ENCODE measurements at regions not wholly inside any gene's neighbourhood (a gene's known extent, or its start where the extent isn't known, plus 50 kb on each side); places are given as distances from the start of the nearest gene placed in this dataset.
A peak's percentile ranks its signal among the peaks of the same experiment; 100 is the strongest.
"Not testable (repeated sequence)": the region's sequence is repeated elsewhere in the genome, so short reads cannot be mapped to it uniquely, and the experiment has no call there.

DNA sequence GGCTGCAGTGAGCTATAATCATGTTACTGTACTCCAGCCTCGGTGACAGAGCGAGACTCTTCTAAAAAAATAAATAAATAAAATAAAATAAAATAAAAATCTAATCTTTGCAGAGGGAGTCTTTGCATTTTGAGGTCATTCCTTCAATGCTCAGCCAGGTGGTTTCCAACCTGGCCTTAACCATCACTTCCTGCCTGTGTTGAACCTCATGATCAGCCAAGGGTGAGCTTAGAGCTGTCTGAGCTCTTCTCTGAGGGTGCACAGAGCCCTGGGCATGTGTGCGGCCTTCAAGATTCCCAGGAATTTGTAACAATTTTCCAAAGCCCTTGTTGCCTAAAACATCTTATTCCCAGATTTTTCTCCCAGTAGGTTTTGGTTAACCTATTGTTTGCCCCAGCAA lies 94.3 kb downstream of the KCNJ12 start:
- DNase-seq (ENCODE audit: low read depth) = not testable (repeated sequence)

- DNase-seq (ENCODE audit: low read depth) = no peak
These were observed 94.7 kb downstream of the KCNJ12 start for GRCh38 chr17:21470861-21471260.

- no peak for DNase-seq (ENCODE audit: low read depth)
These were observed 98.7 kb downstream of the KCNJ12 start for GRCh38 chr17:21474815-21475214.

DNA sequence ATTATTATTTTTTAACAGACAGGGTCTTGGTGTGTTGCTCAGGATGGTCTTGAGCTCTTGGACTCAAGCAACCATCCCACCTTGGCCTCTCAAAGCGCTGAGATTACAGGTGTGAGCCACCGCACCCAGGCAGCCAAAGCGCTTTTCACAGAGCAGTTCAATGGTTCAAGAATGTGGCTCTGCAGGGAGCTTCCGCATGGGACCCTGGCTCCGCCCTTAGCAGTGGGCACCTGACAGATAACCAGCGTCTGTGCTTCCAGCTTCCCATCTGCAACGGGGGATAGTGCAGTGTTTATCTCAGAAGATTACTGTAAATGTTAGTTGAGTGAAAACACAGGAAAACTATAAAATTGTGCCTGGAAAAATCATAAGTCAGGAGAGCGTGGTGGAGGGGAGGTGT lies 99.4 kb downstream of the KCNJ12 start:
- DNase-seq (ENCODE audit: low read depth) = peak; percentile 38

DNA sequence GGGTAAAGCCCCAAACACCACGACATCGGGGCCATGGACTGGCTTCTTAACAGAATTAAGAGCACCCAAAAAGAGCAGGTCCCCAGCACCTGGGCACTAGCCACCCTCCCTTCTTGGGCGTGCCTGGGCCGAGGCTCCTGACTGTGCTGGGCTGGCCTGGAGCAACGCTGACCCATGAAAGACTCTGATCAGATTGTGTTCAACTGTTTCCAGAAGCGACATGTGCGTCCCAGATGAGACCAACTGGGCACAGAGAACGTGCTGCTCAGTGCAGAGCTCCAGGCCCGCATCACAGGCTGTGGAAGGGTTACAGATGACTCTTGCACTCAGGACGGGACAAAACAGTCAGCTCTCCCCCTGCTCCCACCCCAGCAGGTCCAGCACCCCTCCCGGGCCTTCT lies 100.7 kb downstream of the KCNJ12 start:
- no peak for DNase-seq (ENCODE audit: low read depth)

DNA sequence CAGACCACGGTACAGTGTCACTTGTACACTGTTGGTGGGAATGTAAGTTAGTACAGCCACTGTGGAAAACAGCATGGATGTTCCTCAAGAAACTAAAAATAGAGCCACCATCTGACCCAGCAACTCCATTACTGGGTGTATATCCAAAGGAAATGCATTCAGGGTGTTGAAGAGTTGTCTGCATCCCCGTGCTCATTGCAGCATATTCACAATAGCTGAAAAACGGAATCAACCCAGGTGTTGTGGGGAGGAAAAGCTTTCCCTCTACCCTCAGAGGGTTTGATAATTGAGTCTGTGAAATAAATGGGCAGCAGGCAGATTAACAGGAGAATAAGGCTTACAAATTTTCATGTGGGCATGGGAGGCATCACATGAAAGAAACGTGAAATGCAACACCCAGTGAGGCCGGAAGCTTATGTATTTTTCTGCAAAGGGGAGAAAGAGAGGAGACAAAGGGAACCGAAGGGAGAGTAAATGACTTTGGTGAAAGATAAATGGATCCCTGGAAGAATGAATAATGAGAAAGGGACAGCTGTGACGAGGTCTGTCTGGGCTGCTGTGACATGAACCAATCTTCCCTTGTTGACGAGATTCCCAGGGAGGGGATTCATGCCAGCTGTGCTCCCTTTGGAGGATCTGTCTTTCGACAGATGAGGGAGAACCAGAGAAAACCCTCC lies 106.2 kb downstream of the KCNJ12 start:
- no peak for DNase-seq (ENCODE audit: low read depth)

DNA sequence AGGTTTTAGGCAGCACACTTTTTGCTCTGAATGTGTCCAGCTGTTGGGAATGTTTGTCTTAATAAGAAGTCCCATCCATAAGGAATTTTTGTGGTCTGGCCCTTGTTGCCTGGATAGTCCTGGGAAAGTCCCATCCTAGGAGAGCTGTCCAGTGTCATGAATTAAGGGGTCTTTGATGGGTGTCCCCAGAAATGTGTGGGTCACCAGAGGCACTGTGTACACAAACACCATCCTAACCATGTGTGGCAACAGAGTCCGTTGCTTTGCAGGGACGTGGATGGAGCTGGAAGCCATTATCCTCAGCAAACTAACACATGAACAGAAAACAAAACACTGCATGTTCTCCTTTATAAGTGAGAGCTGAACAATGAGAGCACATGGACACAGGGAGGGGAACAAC lies 111.9 kb downstream of the KCNJ12 start:
- DNase-seq (ENCODE audit: low read depth) = not testable (repeated sequence)

DNA sequence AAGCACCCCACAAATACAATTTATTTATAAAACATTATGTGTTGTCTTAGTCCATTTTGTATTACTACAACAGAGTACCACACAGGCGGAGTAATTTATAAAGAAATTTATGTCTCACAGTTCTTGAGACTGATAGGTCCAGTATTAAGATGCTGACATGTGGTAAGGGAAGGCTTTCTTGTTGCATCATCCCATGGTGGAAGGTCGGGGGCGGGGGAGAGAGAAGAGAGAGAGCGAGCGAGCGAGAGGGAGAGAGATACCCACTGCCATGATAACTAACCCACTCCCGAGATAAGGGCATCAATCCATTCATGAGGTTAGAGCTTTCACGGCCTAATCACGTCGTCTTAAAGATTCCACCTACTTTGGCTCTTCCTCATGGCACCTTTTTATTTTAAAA lies 117.8 kb downstream of the KCNJ12 start:
- DNase-seq (ENCODE audit: low read depth) = no peak

DNA sequence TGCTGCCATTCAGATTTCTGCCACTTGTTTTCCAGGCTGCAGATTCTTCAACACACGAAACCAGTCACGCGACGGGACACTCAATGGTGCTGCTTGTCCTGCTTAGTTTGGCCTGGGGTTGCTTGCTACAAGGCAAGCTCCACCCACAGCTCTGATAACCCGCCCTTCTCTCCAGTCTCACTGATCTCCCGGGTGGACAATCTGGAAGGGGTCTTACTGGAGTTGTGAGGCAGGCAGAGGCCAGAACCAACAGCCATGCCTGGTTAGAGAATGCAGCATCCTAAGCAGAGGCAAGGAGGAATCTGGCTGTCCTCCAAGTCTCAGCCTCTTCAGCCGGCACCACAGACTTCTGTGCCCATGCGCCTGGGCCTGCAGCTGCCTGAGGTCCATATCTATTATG lies 119.1 kb downstream of the KCNJ12 start:
- DNase-seq (ENCODE audit: low read depth) = no peak

- no peak for DNase-seq (ENCODE audit: low read depth)
These were observed 123.9 kb downstream of the KCNJ12 start for GRCh38 chr17:21500064-21500463.

GRCh38 chr17:21501927-21502700 lies 126.0 kb downstream of the KCNJ12 start:
- DNase-seq (ENCODE audit: low read depth) = not testable (repeated sequence)

DNA sequence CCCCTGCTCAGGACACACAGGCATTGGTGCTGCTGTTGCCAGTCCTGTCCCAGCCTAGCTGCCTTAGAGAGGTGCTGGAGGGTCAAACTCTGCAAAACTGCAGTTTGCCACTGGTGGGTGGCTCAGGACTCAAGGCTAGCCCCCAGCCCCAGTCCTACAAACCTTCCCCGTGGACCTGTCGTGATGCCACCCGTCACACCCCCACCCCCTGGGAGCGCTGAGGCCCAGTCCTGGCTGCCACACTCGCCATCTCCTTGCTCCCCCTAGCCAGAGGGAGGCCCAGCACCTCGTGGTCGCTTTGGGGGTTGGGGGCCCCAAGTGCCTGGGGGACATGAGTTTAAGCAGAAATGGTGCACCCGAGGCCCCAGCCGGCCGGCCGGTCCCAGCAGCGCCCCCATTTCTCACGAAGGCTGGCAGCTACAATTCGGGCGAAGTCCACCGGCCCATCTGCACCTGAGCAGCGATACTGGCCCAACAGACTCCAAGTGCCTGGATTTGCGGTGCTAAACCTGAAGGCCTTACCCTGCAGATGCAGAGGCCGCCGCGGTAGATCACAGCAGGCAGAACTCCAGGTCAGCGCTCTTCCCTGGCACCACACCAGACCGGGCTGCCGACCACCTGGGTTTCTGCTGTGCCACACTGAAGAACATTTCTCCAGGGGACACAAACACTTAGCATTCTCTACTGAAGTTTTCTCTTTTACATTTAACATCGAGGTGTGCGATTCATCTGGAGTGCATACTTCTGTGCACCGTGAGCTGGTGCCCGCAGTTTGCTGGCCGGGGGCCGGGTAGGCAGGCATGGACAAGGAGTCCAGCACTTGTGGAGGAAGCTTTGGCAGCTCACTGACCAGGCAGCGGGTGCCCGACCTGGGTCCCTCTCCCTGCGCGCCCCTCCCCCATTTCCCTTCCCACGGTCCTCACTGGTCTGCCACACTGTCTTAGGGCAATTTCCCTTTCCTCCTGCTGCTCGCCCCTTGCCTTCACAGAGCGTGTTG lies 130.0 kb downstream of the KCNJ12 start:
- DNase-seq (ENCODE audit: low read depth) = no peak

GRCh38 chr17:21507806-21508205 lies 131.6 kb downstream of the KCNJ12 start:
- DNase-seq (ENCODE audit: low read depth) = not testable (repeated sequence)

DNA sequence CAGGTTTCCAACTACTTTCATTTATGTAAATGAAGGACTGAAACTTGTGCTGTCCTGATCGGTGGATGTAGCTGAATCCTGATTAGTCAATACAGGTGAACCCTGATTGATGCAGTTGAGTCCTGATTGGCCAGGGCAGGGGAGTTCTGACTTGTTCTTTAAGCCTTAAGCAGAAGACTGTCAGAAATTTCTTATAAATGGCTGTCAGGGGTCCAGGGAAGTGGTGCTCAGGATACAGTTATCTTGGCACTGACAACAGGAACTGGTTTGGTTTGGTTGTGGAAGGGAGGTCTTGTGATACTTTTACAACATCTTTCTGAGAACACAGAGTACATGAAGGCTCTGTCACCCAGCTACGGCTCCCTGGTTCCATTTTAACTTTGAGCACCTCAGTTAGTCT lies 132.1 kb downstream of the KCNJ12 start:
- no peak for DNase-seq (ENCODE audit: low read depth)

DNA sequence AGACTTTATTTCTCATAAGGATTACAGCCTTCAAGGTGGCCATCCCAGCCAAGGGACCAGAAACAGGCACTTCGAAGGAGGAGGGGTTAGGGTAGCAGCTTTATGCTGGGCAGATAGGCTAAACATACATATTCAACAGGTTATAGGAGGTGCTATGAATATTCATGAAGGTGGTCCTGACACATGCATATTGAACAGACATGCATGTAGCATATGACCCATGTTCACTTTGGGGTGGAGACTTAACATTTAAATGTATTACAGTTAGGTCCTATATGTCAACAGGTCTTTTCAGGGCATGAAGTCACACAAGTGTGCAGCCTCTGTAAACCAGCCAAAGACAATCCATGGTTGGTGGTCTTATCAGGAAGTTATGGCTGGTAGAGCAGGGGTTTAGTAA lies 133.2 kb downstream of the KCNJ12 start:
- DNase-seq (ENCODE audit: low read depth) = not testable (repeated sequence)

DNA sequence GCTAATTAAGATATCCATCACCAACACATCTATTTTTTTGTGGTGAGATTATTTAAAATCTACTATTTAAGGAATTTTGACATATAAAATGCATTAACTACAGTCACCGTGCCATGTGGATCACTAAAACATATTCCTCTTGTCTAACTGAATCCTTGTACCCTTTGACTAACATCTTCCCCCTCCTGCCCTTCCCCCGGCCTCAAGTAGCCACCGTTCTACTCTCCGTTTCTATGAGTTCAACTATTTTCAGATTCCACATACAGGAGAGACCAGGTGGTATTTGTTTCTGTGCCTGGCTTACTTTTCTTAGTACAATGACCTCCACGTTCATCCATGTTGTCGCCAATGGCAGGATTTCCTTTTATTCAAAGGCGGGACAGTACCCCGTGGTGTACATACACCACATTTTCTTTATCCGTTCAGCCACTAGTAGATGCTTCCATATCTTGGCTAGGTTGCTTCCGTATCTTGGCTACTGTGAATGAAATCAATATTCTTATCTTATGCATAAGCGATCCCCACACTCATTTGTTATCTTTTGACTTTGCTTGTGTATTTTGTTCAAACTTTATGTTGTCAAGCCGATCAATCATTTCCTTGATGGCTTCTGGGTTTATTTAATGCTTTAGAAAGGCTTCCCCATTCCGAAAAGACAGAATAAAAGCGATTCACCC lies 134.7 kb downstream of the KCNJ12 start:
- peak; percentile 76 for DNase-seq (ENCODE audit: low read depth)

GRCh38 chr17:21511363-21512195 lies 135.4 kb downstream of the KCNJ12 start:
- peak; percentile 45 for DNase-seq (ENCODE audit: low read depth)

- DNase-seq (ENCODE audit: low read depth) = no peak
These were observed 136.3 kb downstream of the KCNJ12 start for GRCh38 chr17:21512307-21513011.

- DNase-seq (ENCODE audit: low read depth) = peak; percentile 73
These were observed 136.9 kb downstream of the KCNJ12 start for GRCh38 chr17:21513012-21513570.

- DNase-seq (ENCODE audit: low read depth) = not testable (repeated sequence)
These were observed 138.4 kb downstream of the KCNJ12 start for GRCh38 chr17:21514567-21514966.

All from CMK (cell line).